Upper lobe of left lung (tissue), 6 donors: ENCODE measurements at regions not wholly inside any gene's neighbourhood (a gene's known extent, or its start where the extent isn't known, plus 50 kb on each side); places are given as distances from the start of the nearest gene placed in this dataset.

Source experiments
- ATAC-seq, 2 donors: fragments of 200-7000 bp; cut with Tn5 transposase; one replicate each; pipeline ENCODE4 v1.9.1; 2022; ENCODE audit warnings: mild to moderate bottlenecking in 2 of 2, moderate library complexity in 2 of 2; ENCODE audit not compliant: low FRiP score in 2 of 2
- DNase-seq, 2 donors: peaks; one replicate each; pipeline ENCODE4 v3.0.0-alpha.2; 2019 to 2020
- H3K27ac ChIP-seq, 4 donors: fragments of 200-600 bp; sonication (generic); one replicate each; pipeline ENCODE4 v1.5.1; 2016 to 2019
- H3K27me3 ChIP-seq, 4 donors: fragments of 200-600 bp; sonication (generic); one replicate each; pipeline ENCODE4 v1.5.1; 2017 to 2019
- H3K36me3 ChIP-seq, 4 donors: fragments of 200-600 bp; sonication (generic); one replicate each; pipeline ENCODE4 v1.5.1; 2016 to 2019
- H3K4me1 ChIP-seq, 4 donors: fragments of 200-600 bp; sonication (generic); one replicate each; pipeline ENCODE4 v1.5.1; 2018 to 2019
- H3K4me3 ChIP-seq, 4 donors: fragments of 200-600 bp; sonication (generic); one replicate each; pipeline ENCODE4 v1.5.1; 2017 to 2019; ENCODE audit warnings: mild to moderate bottlenecking in 2 of 4, moderate library complexity in 1 of 4
- H3K9me3 ChIP-seq, 4 donors: fragments of 200-600 bp; sonication (generic); one replicate each; pipeline ENCODE4 v1.5.1; 2018 to 2019
- EP300 ChIP-seq, 4 donors: sonication (generic); formaldehyde crosslinking; IDR thresholded peaks; one replicate each; pipeline ENCODE4 v1.5.1; 2017; ENCODE audit warnings: antibody characterized with exemption in 4 of 4, control low read depth in 2 of 4
- POLR2A ChIP-seq, 4 donors: fragments of 450-650 bp; IDR thresholded peaks; one replicate each; pipeline ENCODE4 v1.5.1; 2016 to 2017; ENCODE audit warnings: antibody characterized with exemption in 4 of 4, mild to moderate bottlenecking in 2 of 4
- POLR2AphosphoS5 ChIP-seq, 2 donors: sonication (generic); formaldehyde crosslinking; IDR thresholded peaks; one replicate each; pipeline ENCODE4 v1.5.1; 2017; ENCODE audit warnings: antibody characterized with exemption in 2 of 2
- WGBS, 2 donors: methylation state at CpG; one replicate each; pipeline ENCODE4 v1.1.5; 2017 to 2018; 5-methylcytosine and 5-hydroxymethylcytosine counted together
- TF ChIP-seq, protein P1 (sequence below), 6 experiments: fragments of 450-650 bp in 4 of 6; fragments of 200-600 bp in 2 of 6; sonication (generic) in 2 of 6; IDR thresholded peaks; one replicate each; pipeline ENCODE4 v1.5.1; 2016 to 2019; ENCODE audit warnings: antibody characterized with exemption in 6 of 6
- donor health status: DM: no; HTN: no; CAD: no; lungs with moderate emphysema.
- donor health status: DM: no; HTN: yes; CAD: no; lungs with severe emphysema.

DNA sequence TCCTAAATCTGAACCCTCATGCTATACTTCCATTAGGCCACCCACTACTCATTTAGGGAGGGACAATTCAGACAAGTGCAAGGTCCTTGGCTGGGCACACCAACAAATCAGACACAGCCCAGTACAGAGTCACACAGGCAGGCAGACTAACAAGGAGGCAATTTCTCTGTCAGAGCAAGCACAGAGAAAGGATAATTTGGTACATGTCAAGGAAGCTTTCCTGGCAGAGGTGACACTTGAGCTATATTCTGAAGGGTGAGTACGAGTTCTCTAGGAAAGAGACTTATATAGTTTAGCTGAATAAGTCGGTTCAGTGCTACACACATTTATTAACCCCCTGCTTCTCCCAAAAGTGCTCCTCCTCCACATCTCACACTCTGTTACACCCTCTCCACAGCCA lies 455.9 kb downstream of the OMA1 start:
- ATAC-seq = no peak
- no peak overlapping the region for H3K4me3 ChIP-seq
- no peaks in the 10 kb centered on the region for H3K36me3 ChIP-seq
- H3K27me3 ChIP-seq = no peaks in the 10 kb centered on the region
- H3K4me1 ChIP-seq = no peaks in the 10 kb centered on the region
- no peaks in the 10 kb centered on the region for H3K9me3 ChIP-seq
- TF ChIP-seq EP300 (IDR thresholded peaks at IDR 0.05) (no peak), POLR2A (IDR thresholded peaks at IDR 0.05) (no peak), POLR2AphosphoS5 (IDR thresholded peaks at IDR 0.05) (no peak)
- TF ChIP-seq, protein P1, sequence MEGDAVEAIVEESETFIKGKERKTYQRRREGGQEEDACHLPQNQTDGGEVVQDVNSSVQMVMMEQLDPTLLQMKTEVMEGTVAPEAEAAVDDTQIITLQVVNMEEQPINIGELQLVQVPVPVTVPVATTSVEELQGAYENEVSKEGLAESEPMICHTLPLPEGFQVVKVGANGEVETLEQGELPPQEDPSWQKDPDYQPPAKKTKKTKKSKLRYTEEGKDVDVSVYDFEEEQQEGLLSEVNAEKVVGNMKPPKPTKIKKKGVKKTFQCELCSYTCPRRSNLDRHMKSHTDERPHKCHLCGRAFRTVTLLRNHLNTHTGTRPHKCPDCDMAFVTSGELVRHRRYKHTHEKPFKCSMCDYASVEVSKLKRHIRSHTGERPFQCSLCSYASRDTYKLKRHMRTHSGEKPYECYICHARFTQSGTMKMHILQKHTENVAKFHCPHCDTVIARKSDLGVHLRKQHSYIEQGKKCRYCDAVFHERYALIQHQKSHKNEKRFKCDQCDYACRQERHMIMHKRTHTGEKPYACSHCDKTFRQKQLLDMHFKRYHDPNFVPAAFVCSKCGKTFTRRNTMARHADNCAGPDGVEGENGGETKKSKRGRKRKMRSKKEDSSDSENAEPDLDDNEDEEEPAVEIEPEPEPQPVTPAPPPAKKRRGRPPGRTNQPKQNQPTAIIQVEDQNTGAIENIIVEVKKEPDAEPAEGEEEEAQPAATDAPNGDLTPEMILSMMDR (IDR thresholded peaks at IDR 0.05) = no peak
- no peak overlapping the region for H3K27ac ChIP-seq
- WGBS, 2 donors = 44 to 46% methylated on average over 2 of the region's 2 CpGs
- DNase-seq = no peak

DNA sequence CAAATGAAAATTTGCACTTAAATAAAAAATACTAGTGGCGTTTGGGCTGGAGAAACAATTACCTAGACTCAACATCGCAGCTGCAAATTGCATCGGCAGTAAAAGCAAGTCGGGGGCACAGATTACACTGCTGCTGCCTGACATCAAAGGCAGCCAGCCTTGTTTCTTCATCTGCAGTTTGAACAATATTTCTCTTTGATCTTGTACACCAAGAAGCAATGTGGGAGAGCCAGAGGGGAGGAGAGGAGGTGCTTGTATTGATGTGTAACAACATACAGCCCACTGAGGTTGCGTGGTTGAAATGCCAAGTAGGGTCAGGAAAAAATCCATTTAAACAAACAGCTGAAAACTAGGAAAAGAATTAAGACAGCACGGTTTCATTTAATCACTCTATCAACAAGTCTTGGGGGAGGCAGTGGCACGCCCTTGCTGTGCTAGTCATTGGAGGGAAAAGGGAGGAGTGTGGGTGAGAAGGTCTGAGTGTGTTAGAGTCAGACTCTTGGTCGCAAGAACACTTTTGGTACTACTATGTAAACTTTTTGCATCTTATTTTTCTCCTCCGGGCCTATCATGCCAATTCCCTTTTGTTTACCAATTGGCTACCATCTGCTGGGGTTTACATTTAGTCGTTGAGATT lies 456.5 kb downstream of the OMA1 start:
- no peak for ATAC-seq

DNA sequence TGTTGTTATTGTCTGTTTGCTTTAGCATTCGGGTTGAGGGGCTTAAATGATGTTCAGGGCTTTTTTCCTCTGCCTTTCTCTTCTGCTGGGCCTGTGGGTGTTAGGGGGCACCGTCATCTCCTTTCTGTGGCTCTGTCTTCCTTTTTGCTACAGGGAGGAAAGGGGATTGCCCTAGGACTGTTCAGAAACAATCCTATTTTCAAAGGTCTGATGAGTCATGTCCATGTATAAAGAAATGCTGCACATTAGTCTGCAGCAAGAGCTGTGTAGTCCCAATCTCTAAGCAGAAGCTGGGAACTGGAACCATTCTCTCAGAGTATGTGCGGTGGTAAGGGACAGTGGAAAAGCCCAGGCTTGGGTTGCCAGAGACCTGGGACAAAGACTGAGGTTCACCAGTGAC lies 462.3 kb downstream of the OMA1 start:
- no peak overlapping the region for H3K27ac ChIP-seq
- no peak for ATAC-seq
- 70 to 72% methylated on average over 3 of the region's 3 CpGs for WGBS, 2 donors
- H3K27me3 ChIP-seq = no peaks in the 10 kb centered on the region
- no peak overlapping the region for H3K4me3 ChIP-seq
- H3K9me3 ChIP-seq = no peaks in the 10 kb centered on the region
- DNase-seq = no peak
- no peaks in the 10 kb centered on the region for H3K4me1 ChIP-seq
- no peaks in the 10 kb centered on the region for H3K36me3 ChIP-seq
- no peak for TF ChIP-seq POLR2AphosphoS5 (IDR thresholded peaks at IDR 0.05)
- TF ChIP-seq EP300 (IDR thresholded peaks at IDR 0.05) = no peak
- no peak for TF ChIP-seq POLR2A (IDR thresholded peaks at IDR 0.05)
- TF ChIP-seq, protein P1 (IDR thresholded peaks at IDR 0.05) = no peak

More for the DNA sequence above, 456.5 kb downstream of the OMA1 start:
- TF ChIP-seq, protein P1 (IDR thresholded peaks at IDR 0.05) = no peak
- TF ChIP-seq POLR2AphosphoS5 (IDR thresholded peaks at IDR 0.05) (no peak), POLR2A (IDR thresholded peaks at IDR 0.05) (no peak), EP300 (IDR thresholded peaks at IDR 0.05) (no peak)
- H3K4me1 ChIP-seq = no peaks in the 10 kb centered on the region
- H3K36me3 ChIP-seq = no peaks in the 10 kb centered on the region
- H3K4me3 ChIP-seq = no peak overlapping the region
- DNase-seq = no peak
- no peak overlapping the region for H3K27ac ChIP-seq
- WGBS, 2 donors = 56 to 63% methylated on average over 10 of the region's 10 CpGs
- H3K9me3 ChIP-seq = no peaks in the 10 kb centered on the region
- H3K27me3 ChIP-seq = no peaks in the 10 kb centered on the region

DNA sequence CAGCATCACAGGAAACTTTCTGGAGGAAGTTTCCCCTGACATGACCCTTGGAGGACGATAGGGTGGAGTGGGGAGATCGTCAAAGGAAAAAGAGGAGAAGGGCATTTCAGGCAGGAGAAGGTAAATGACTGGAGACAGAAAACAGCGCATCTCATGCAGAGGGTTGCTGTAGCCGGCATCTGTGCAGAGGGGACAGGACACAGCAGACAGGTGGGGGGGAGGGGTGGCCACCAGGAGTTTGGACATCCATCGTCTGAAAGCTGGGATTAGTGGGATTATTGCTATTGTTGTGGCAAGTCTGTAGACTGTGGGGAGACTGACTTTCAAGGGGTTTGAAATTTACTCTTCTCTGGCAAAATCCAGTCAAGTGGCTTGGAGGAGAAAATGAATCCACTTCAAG lies 463.9 kb downstream of the OMA1 start:
- no peak for ATAC-seq
- 61 to 70% methylated on average over 5 of the region's 5 CpGs for WGBS, 2 donors
- Histone ChIP-seq H3K9me3 (no peaks in the 10 kb centered on the region), H3K4me1 (no peaks in the 10 kb centered on the region), H3K4me3 (no peak overlapping the region), H3K27ac (no peak overlapping the region), H3K36me3 (no peaks in the 10 kb centered on the region), H3K27me3 (no peaks in the 10 kb centered on the region)
- DNase-seq = no peak
- no peak for TF ChIP-seq EP300 (IDR thresholded peaks at IDR 0.05)
- TF ChIP-seq, protein P1 (IDR thresholded peaks at IDR 0.05) = no peak
- no peak for TF ChIP-seq POLR2A (IDR thresholded peaks at IDR 0.05)
- no peak for TF ChIP-seq POLR2AphosphoS5 (IDR thresholded peaks at IDR 0.05)

DNA sequence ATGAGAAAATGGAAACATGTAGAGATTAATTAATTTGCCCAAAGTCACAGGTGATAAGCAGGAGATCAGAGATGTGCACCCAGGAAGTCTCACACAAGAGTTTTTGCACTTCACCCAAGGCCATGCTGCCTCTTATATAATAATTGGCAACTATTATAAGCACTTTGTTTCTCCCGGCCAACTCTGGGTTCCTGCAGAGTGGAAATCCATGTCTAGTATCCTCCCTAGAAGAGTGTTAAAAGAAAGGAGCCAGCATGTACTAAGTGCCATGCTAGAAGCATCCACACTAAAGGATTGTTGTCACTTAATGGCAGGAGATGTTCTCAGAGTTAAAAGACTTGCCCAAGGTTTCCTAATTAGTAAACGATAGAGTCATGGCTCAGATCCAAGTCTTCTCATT lies 470.3 kb downstream of the OMA1 start:
- Histone ChIP-seq H3K4me1 (no peaks in the 10 kb centered on the region), H3K4me3 (no peak overlapping the region), H3K36me3 (no peaks in the 10 kb centered on the region), H3K27me3 (no peaks in the 10 kb centered on the region), H3K27ac (no peak overlapping the region), H3K9me3 (no peaks in the 10 kb centered on the region)
- DNase-seq (no peak), ATAC-seq (no peak)
- no peak for TF ChIP-seq POLR2A (IDR thresholded peaks at IDR 0.05)
- WGBS, 2 donors = 55 to 60% methylated on average over 2 of the region's 2 CpGs
